HG02943 (cell line): ENCODE measurements at regions not wholly inside any gene's neighbourhood (a gene's known extent, or its start where the extent isn't known, plus 50 kb on each side); places are given as distances from the start of the nearest gene placed in this dataset.
"Not testable (repeated sequence)": the region's sequence is repeated elsewhere in the genome, so short reads cannot be mapped to it uniquely, and the experiment has no call there.

Source experiments
- ATAC-seq: cut with Tn5 transposase; IDR thresholded peaks from one replicate; pipeline ENCODE4 v1.9.1; 2021; ENCODE audit warnings: mild to moderate bottlenecking, low read depth, moderate library complexity; ENCODE audit not compliant: unreplicated experiment

- no peak for ATAC-seq
These were observed 196.6 kb upstream of the EGLN3 start for GRCh38 chr14:34147461-34147860.

GRCh38 chr14:34140127-34140526, 189.3 kb upstream of the EGLN3 start:
- ATAC-seq = not testable (repeated sequence)

DNA sequence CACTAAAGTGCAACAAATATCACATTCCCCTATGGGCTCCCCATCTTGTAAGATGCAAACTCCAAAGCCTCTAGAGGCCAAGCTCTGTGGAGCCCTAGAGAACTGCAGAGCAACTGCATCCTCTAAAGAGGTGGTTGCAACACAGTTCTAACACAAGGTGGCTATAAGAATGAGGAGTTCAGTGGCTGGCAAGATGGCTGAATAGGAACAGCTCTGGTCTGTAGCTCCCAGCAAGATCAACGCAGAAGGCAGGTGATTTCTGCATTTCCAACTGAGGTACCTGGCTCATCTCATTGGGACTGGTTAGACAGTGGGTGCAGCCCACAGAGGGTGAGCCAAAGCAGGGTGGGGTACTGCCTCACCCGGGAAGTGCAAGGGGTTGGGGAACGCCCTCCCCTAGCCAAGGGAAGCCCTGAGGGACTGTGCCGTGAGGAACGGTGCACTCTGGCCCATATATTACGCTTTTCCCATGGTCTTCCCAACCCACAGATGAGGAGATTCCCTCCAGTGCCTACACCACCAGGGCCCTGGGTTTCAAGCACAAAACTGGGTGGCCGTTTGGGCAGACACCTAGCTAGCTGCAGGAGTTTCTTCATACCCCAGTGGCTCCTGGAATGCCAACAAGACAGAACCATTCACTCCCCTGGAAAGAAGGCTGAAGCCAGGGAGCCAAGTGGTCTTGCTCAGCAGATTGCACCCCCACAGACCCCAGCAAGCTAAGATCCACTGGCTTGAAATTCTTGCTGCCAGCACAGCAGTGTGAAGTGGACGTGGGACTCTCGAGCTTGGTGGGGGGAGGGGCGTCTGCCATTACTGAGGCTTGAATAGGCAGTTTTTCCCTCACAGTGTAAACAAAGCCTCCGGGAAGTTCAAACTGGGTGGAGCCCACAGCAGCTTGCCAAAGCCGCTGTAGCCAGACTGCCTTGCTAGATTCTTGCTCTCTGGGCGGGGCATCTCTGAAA, 188.6 kb upstream of the EGLN3 start:
- ATAC-seq = not testable (repeated sequence)

DNA sequence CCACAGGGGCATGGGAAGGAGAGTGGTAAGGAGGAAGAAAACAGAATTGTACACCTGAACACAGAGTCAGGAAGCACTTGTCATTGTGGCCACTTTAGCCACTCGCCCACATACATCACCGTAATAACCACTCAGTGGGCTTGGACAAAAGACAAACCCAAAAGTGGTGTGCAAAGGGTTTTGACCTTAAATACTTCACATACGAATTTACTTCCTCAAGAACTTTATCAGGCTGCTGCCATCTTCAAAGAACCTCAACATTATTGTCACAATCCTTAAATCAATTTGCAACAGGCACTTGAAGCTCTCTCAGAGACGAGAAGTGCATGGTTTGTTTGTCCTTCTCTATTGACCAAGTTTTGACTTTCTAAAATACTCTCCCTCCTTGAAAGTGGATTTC, 187.3 kb upstream of the EGLN3 start:
- no peak for ATAC-seq

DNA sequence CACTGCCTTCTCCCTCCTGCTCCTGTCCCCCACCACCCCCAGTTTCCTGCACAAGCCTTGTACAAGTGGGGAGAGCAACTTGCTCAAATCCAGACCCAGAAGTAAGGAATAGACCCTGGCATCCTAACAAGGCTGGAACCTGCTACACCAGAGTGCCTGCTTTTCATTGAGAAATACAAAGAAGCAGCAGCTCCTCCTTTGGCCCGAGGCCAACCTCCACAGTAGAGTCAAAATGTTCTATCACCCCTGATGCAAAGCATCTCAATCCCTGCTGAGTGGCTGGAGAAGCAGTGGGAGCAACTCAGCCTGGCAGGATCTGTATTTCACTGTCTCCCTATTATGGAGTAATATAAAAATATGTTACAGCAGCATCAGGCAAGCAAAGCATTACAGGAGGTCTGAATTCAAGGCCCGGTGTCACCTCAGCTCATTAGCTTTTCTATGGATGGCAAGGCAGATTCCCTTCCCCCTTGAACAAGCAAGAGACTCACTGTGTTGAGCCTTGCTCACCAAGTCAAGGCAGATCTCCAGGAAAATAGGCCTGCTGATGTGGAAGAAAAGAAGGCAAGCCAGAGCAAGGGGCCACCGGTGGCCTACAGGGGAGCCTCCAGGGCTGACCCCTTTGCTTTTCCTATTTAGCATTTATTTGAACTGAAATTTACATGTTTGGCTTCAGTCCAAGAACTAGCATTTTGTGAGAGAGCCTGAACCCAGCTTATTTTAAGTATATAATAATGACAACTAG, 186.3 kb upstream of the EGLN3 start:
- no peak for ATAC-seq

GRCh38 chr14:34135492-34135891, 184.6 kb upstream of the EGLN3 start:
- no peak for ATAC-seq

DNA sequence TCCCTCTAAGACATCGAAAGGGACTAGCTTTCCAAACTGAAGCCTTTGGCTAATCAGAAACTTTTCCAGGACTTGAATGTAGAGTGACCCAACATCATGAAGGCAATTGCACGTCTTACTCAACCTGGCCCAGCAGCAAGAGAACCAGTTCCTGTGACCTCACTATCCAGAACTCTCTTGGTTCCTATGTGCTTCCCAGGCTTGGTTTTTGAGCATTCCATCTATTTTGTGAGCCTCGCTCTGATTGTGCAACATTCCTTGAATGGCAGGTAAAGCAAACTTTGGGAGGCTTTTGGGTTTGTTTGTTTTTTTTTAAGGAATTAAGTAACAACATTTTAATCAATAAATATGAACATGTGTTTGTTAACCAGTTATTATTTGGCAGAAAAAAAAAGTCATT, 183.6 kb upstream of the EGLN3 start:
- no peak for ATAC-seq

DNA sequence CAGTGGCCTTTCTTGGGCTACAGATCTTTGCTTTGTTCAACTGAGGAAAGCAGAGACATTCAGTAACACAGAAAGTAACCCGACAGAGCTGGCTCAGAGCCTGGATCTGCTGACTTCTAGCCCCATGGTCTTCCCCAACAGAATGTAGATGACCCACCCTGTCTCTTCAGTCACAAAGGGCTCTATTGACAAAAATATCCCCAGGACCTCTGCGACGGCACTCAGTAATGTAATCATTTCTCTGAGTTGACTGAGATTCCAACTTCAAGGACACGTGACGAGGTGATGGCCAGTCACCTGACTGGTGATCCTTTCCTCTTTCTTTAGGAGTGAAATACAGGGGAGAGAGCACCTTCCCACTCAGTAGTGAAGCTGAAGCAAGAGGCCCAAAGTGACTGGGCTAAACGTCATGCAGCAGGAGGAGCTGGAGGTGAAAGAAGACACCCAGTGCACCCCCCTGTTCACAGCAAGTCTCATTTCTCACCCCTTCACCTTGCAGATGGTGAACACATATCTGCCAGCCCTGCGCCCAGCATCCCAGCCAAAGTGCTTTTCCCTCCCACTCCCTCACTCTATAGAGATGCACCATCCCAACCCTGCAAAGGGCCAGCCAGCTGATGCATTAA, 179.2 kb upstream of the EGLN3 start:
- no peak for ATAC-seq

GRCh38 chr14:34128665-34129064, 177.8 kb upstream of the EGLN3 start:
- ATAC-seq = no peak

- ATAC-seq = no peak
These were observed 175.7 kb upstream of the EGLN3 start for GRCh38 chr14:34126586-34126985.

DNA sequence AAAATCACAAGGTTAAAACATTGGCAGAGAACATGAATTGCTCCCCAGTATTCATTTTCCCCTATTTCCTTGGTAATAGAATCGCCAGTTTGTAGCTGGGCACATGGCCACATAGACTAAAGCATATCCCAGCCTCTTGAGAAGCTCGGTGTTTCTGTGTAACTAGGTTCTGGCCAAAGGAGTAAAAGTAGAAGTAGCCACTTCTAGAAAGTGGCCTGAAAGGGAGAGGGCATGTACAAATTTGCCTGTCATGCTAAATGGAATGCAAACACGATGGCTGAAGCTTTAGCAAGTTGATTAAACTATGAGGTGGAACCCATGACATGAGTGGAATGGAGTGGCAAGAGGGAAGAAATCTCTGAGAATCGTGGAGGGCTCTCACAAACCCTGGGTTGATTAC, 173.7 kb upstream of the EGLN3 start:
- no peak for ATAC-seq

DNA sequence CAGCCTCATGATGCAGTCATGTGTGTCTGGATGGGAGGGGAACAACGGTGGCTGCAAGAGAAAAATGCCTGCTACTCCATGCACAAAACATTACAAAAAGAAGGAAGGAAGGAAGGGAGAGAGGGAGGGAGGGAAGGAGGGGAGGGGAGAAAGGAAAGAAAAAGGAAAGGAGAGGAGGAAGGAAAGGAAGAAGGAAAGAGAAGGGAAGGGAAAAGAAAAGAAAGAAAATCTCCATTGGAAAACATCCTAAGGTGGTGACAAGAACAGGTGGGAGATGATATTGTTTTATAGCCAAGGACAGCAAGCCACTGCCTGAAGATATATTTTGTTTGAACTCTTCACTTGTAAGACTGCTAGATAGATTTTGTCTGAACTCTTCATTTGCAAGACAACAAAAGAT, 171.8 kb upstream of the EGLN3 start:
- ATAC-seq = no peak

GRCh38 chr14:34122081-34122480, 171.2 kb upstream of the EGLN3 start:
- ATAC-seq = no peak

- ATAC-seq = no peak
These were observed 169.5 kb upstream of the EGLN3 start for GRCh38 chr14:34120185-34120977.

GRCh38 chr14:34119107-34119858, 168.4 kb upstream of the EGLN3 start:
- no peak for ATAC-seq

GRCh38 chr14:34113991-34114390, 163.1 kb upstream of the EGLN3 start:
- no peak for ATAC-seq

GRCh38 chr14:34113005-34113511, 162.2 kb upstream of the EGLN3 start:
- no peak for ATAC-seq

GRCh38 chr14:34111953-34112352, 161.1 kb upstream of the EGLN3 start:
- no peak for ATAC-seq

GRCh38 chr14:34111505-34111904, 160.6 kb upstream of the EGLN3 start:
- no peak for ATAC-seq
